GM18505 (cell line): ENCODE measurements at regions not wholly inside any gene's neighbourhood (a gene's known extent, or its start where the extent isn't known, plus 50 kb on each side); places are given as distances from the start of the nearest gene placed in this dataset.

Experiments
- ATAC-seq: cut with Tn5 transposase; IDR thresholded peaks from one replicate; pipeline ENCODE4 v1.9.1; 2021; ENCODE audit not compliant: unreplicated experiment
- POLR2A ChIP-seq: IDR thresholded peaks from 4 replicates; pipeline ENCODE4 v1.6.1; 2011; ENCODE audit warnings: borderline replicate concordance; ENCODE audit not compliant: insufficient read depth, insufficient read length; ENCODE audit errors: extremely low read depth

DNA sequence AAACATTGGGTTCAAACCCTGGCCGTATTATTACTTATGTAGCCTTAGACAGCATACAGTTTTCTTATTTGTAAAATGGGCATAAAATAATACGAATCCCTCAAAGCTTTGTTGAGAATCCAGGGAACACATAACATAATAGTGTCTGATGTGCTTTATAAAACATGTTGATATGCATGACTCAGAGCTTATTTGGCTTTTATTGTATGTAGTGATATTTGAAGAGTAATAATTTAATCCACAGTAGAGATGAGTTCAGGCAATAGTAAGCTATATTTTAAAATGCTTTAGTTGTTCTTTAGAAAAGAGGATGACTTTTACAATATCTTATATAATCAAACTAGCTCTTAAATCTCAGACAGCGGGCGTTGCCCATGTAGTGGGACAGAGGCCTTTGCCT lies 176.4 kb downstream of the SIM1 start:
- no peak for ATAC-seq
- no peak for TF ChIP-seq POLR2A

DNA sequence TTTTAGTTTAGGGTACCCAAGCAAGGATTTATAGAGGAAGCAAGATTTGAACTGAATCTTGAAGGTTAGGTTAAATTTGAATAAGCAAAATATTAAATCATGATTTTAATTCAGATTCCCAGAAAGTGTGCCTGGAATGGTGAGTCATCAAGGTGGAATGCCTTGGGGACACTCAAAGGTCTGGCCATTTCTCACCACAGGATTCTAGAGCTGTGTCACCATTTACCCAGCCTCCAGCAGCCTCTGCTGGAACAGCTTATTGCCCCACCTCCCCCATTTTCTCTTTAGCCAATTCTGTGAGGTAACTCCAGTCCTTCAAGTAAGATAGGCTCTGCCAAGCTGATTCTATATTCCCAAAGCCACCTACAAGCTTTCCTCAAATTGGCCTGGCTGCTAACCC lies 181.4 kb downstream of the SIM1 start:
- no peak for TF ChIP-seq POLR2A
- ATAC-seq = no peak

DNA sequence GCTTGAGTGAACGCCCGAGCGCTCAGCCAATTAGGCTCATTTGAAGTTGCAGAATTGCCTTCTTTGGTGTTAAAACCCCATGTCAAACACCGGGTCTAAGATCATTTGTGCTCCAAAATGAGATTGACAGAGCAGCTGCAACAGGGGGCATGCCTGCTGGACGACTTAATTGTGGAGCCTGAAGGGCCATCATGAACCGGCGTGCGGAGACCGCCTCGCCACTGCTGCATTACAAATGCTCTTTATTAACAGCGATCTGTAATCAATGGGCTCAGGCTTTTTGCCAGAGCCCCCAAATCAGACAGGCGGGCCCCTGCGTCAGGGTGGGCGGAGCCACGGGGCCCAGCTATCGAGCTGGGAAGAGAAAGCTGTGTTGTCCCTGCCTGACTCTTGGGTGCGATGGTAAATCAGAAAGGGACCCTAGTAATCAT lies 183.2 kb downstream of the SIM1 start:
- TF ChIP-seq POLR2A = no peak

DNA sequence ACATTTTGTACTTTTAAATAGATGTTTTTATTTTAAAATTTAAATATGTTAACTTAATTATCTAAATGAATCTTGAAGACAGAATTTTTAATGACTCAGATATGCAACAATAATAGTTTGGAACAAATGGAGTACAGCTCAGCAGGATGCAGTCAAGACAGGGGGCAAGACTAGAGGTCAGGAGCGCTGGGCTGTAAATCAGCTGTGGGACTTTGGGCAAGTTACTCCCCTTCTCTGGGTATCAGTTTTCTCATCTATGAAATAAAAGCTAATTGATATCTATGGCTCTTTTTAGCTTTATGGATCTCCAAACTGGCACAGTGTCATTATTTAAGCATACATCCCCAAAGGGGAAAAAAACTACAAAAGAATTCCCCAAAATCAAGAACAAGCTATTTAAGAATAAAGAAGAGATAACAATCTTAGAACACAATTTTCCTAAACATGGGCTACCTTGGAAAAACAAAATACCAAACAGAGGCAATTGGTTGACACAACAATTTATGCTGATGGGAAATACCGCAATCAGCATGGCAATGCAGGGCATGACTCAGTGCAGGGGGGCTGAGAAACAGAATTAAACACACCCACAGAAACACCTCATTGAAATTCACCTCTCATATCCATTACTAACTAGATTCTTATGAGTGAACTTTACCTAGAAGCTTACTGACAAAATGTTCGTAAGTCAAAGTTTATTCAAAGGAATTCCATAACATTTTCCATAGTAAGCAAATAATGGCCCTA lies 188.2 kb downstream of the SIM1 start:
- TF ChIP-seq POLR2A = no peak
- ATAC-seq = no peak

More for the DNA sequence above, 183.2 kb downstream of the SIM1 start:
- ATAC-seq = no peak

DNA sequence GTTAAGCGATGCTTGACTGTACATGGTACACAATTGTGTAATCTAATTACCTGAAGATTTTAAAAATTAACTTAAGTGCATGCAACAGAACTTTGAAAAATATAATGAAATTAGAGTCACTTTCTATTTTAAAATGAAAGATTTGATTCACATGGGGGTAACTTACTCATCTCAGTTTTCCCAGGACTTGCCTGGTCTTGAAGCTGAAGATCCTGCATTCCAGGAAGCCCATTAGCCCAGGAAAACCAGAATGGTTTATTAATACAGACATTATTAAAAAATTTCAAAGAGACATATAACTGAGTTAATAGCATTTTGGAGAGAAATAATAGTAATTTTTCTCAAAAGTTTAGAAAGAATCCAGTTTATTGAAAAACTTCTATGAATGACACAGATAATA lies 190.6 kb downstream of the SIM1 start:
- ATAC-seq = no peak
- no peak for TF ChIP-seq POLR2A

DNA sequence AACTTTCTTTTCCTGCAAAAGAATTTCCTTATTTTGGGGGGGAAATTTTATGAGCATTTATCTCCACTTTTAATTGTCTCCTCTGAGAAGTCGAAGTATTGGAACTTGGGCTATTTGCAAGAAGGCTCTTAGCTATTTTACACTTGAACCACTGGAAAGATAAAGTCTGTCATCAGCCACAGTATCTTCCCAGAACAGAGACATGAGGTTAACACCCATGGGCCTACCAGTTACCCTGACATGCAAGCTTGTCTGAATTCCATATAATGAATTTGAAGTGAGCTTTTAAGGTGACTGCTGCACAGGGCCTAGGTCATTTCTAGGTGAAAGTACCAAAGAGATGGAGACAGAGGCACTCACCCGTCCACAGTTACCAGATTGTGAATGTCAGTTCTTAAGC lies 193.1 kb downstream of the SIM1 start:
- ATAC-seq = no peak
- no peak for TF ChIP-seq POLR2A

DNA sequence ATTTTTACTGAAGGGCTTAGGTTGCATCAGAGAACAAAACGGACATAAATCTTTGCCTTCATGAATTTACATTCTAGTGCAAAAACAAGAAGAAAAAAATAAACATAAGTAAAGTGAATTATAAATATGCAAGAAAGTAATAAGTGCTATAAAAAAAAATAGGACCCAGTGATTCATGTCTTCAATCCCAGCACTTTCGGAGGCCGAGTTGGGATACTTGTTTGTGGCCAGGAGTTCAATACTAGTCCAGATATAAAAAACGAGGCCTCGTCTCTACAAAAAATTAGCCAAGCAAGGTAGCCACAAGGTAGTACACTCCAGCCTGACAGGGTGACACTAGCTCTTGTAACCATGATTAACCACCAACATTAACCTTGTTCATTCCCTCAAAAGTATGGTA lies 193.5 kb downstream of the SIM1 start:
- ATAC-seq = no peak

DNA sequence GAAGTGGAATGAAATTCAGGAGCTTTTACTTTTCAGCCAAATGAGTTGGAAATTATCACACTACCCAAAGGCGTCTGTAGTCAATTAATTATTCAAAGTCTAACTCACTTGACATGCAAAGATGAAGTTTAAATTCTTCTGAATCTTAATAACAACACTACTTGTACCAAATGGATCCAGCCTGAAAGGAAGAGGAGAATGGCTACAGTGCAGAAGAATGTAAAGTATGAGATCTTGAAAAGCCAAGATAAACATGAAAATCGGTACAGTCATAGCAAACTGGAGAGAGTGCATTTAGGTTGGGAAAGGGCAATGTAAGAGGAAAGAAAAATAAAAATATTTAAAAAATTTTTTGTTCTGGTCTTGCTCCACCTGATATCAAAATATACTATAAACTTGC lies 195.5 kb downstream of the SIM1 start:
- no peak for ATAC-seq
- no peak for TF ChIP-seq POLR2A

More for the DNA sequence above, 193.5 kb downstream of the SIM1 start:
- TF ChIP-seq POLR2A = no peak

DNA sequence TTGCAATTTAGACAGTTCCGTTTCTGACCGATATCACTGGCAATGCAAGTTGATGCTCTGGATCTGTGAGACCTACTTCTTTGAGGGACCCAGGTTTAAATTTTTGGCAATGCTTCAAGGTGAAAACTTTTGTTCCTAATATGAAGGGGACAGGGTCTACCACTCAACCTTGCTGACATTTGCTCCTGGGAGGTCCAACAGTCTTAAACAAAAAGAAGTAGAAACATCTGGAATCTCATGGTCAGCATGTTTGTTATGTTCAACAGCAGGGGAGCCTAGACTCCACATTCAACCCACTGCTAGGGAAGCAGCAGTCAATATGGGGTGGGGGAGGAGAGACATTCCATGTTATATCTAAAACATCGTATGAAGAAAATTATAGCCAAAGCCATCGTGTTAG lies 196.4 kb downstream of the SIM1 start:
- no peak for ATAC-seq
- no peak for TF ChIP-seq POLR2A

DNA sequence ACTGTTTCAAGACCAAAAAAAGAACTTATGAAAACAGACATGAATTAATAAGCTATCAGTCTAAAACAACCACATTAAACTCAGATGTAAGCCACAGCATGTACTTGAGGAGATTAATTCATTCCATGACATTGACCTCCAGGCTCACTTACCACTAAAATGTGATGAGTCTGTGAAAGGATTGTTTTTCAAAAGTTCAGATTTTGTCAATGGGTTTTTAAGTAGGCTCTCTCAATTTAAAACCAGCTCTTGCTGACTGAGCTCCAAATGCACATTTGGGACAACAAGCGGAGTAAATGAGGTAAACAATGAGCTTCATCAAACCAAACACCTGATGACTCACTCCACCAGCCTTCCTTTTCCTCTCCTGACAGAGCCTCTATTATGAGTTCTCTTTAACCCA lies 197.0 kb downstream of the SIM1 start:
- ATAC-seq = no peak
- no peak for TF ChIP-seq POLR2A

DNA sequence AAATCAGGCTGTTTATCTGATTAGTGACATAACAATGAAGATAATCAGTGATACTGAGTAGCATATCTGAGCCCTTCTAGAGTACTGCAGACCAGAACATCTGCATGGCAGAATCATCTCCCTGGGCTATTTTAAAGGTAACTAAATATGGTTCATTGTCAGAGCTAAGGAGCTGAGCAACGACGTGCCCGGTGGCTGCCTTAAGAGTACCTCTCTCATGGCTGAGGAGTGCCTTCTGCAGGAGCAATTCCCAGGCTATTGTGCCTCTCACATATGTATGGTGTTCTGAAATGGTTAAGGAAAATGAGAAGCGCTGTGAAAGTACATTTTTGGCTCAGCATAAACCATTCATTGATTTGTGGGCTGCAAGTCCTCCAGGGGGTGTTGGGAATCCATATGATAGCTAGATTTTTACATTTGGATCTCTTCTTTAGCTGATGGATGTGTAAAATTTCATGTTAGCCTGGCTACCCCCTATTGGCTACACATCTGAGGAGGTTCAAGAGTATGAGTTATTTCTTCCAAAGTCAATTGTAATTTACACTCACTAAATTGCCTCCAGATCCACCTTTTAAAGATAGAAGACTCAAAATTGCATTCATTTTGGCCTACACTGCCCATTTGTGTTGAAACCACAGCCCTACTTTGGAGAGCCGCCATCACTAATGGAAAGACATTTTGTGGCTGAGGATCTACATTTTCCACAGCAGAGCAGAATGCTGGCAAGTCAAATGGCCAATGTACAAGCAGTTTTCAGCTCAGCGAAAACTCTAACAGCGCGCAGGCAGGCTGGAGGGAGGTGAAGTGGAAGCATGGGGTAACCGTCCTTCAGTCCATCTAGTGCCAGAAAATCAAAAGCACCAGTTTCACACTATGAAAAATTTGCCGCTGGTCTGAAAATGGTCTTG lies 198.0 kb downstream of the SIM1 start:
- TF ChIP-seq POLR2A = no peak

DNA sequence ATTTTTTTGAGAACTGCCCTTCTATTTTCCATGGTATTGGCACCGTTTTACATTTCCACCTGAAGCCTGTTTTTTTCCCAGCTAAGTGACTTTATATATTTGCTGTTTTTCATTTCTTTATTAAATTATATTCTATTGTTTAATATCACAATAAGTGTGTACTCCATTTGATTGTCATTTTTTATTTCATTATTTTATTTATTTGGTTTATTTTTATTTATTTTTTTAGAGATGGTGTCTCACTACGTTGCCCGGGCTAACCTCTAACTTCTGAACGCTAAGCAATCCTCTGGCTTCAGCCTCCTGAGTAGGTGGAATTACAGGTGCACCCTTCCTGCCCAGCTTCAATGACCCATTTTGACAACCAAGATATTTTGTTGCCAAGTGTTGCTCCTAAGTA lies 202.6 kb downstream of the SIM1 start:
- ATAC-seq = no peak
- no peak for TF ChIP-seq POLR2A

More for the DNA sequence above, 198.0 kb downstream of the SIM1 start:
- no peak for ATAC-seq

DNA sequence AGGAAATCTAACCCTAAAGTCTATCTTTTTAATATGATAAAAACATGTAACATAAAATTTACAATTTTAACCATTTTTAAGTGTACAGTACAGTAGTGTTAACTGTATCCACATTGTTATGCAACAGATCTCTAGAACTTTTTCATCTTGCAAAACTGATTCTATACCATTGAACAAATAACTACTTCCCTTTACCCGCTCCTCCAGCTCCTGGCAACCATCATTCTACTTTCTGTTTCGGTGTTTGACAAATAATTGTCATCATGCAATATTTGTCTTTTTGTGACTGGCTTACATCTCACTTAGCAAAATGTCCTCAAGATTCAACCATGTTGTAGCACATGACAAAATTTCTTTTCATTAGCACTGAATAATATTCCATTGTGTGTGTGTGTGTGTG lies 203.2 kb downstream of the SIM1 start:
- TF ChIP-seq POLR2A = no peak
- no peak for ATAC-seq

DNA sequence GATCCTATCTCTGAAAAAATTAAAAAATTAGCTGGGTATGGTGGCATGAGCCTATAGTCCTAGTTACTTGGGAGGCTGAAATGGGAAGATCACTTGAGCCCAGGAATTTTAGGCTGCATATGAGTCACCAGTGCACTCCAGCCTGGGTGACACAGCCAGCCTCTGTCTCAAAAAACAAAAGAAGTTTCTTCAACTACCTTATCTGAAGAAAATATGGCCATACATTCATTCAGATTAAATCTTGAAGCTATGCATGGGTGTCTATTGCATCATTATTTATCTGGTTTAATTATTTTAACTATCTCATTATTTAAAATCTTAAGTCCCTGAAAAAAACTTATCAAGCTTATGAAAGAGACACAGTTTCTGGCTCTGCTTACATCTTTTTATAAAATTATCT lies 204.1 kb downstream of the SIM1 start:
- ATAC-seq = no peak
- no peak for TF ChIP-seq POLR2A
